Hematopoietic multipotent progenitor cell treated with erythropoietin and hydrocortisone succinate and interleukin-3 and kit ligand, for 8 days (in vitro differentiated cells): ENCODE measurements at regions not wholly inside any gene's neighbourhood (a gene's known extent, or its start where the extent isn't known, plus 50 kb on each side); places are given as distances from the start of the nearest gene placed in this dataset.

Experiments used
- DNase-seq: peaks from one replicate; pipeline ENCODE4 v3.0.0-alpha.2; 2015

GRCh38 chr7:41787651-41788350 lies 84.9 kb upstream of the INHBA start:
- DNase-seq, result no peak

- DNase-seq, result no peak
Measured at GRCh38 chr7:41786944-41787343, 84.1 kb upstream of the INHBA start.

- peak; percentile 14 for DNase-seq
Measured at GRCh38 chr7:41786404-41786803, 83.5 kb upstream of the INHBA start.

- DNase-seq, result no peak
Measured at GRCh38 chr7:41785840-41786239, 83.0 kb upstream of the INHBA start.

- DNase-seq, result no peak
Measured at GRCh38 chr7:41785265-41785664, 82.4 kb upstream of the INHBA start.

GRCh38 chr7:41779918-41780317 lies 77.0 kb upstream of the INHBA start:
- peak; percentile 19 for DNase-seq

GRCh38 chr7:41777894-41778596 lies 75.2 kb upstream of the INHBA start:
- peak; percentile 9 for DNase-seq

- no peak for DNase-seq
Measured at GRCh38 chr7:41774966-41775365, 72.1 kb upstream of the INHBA start.

- DNase-seq, result no peak
Measured at GRCh38 chr7:41773756-41774155, 70.9 kb upstream of the INHBA start.

GRCh38 chr7:41771717-41772116 lies 68.8 kb upstream of the INHBA start:
- DNase-seq, result no peak

GRCh38 chr7:41769162-41769561 lies 66.3 kb upstream of the INHBA start:
- no peak for DNase-seq

GRCh38 chr7:41763626-41764025 lies 60.7 kb upstream of the INHBA start:
- no peak for DNase-seq

GRCh38 chr7:41762641-41763040 lies 59.8 kb upstream of the INHBA start:
- DNase-seq, result no peak

- no peak for DNase-seq
Measured at GRCh38 chr7:41760293-41760692, 57.4 kb upstream of the INHBA start.

GRCh38 chr7:41758321-41758720 lies 55.4 kb upstream of the INHBA start:
- DNase-seq, result no peak

GRCh38 chr7:41756650-41757182 lies 53.8 kb upstream of the INHBA start:
- no peak for DNase-seq

GRCh38 chr7:41755096-41755495 lies 52.2 kb upstream of the INHBA start:
- no peak for DNase-seq

GRCh38 chr7:41754046-41754445 lies 51.2 kb upstream of the INHBA start:
- no peak for DNase-seq
